ENCODE measurements at regions not wholly inside any gene's neighbourhood (a gene's known extent, or its start where the extent isn't known, plus 50 kb on each side); places are given as distances from the start of the nearest gene placed in this dataset.

GRCh38 chr13:74768521-74769085 is 634.4 kb upstream of the KLF12 start:
- no peak overlapping the region for H3K9ac ChIP-seq (ENCODE audit: low read depth in 2 of 2, low read length in 2 of 2)
- intact Hi-C loops (cut with DNase I), result no loop called here
- no peaks in the 10 kb centered on the region for H3K36me3 ChIP-seq
- no peak for DNase-seq
- no peak overlapping the region for H3K4me3 ChIP-seq
- H3K9me3 ChIP-seq, result no peaks in the 10 kb centered on the region
- no peaks in the 10 kb centered on the region for H3K4me1 ChIP-seq
- no peak overlapping the region for H3K27ac ChIP-seq
- TF ChIP-seq CTCF (IDR thresholded peaks at IDR 0.05), result no peak
- H3K27me3 ChIP-seq, result no peaks in the 10 kb centered on the region

GRCh38 chr13:74767050-74767449 is 632.8 kb upstream of the KLF12 start:
- H3K36me3 ChIP-seq, result no peaks in the 10 kb centered on the region
- intact Hi-C loops (cut with DNase I), result no loop called here
- DNase-seq, result no peak
- no peak overlapping the region for H3K27ac ChIP-seq
- H3K9ac ChIP-seq (ENCODE audit: low read depth in 2 of 2, low read length in 2 of 2), result no peak overlapping the region
- no peaks in the 10 kb centered on the region for H3K27me3 ChIP-seq
- H3K4me1 ChIP-seq, result no peaks in the 10 kb centered on the region
- H3K4me3 ChIP-seq, result no peak overlapping the region
- no peak for TF ChIP-seq CTCF (IDR thresholded peaks at IDR 0.05)
- no peaks in the 10 kb centered on the region for H3K9me3 ChIP-seq

GRCh38 chr13:74765955-74766354 is 631.8 kb upstream of the KLF12 start:
- Histone ChIP-seq H3K4me1 (no peaks in the 10 kb centered on the region), H3K9me3 (no peaks in the 10 kb centered on the region), H3K27ac (no peak overlapping the region), H3K9ac (ENCODE audit: low read depth in 2 of 2, low read length in 2 of 2) (no peak overlapping the region), H3K4me3 (no peak overlapping the region), H3K36me3 (no peaks in the 10 kb centered on the region), H3K27me3 (no peaks in the 10 kb centered on the region)
- no peak for DNase-seq
- intact Hi-C loops (cut with DNase I), result no loop called here
- no peak for TF ChIP-seq CTCF (IDR thresholded peaks at IDR 0.05)

GRCh38 chr13:74761801-74762757 is 627.9 kb upstream of the KLF12 start:
- no peak for TF ChIP-seq CTCF (IDR thresholded peaks at IDR 0.05)
- Histone ChIP-seq H3K4me3 (no peak overlapping the region), H3K27me3 (no peaks in the 10 kb centered on the region), H3K4me1 (no peaks in the 10 kb centered on the region), H3K36me3 (no peaks in the 10 kb centered on the region), H3K27ac (no peak overlapping the region), H3K9ac (ENCODE audit: low read depth in 2 of 2, low read length in 2 of 2) (no peak overlapping the region), H3K9me3 (no peaks in the 10 kb centered on the region)
- intact Hi-C loops (cut with DNase I), result no loop called here
- no peak for DNase-seq

- H3K27ac ChIP-seq, result no peak overlapping the region
- H3K27me3 ChIP-seq, result no peaks in the 10 kb centered on the region
- H3K9me3 ChIP-seq, result no peaks in the 10 kb centered on the region
- H3K4me3 ChIP-seq, result no peak overlapping the region
- no peak for TF ChIP-seq CTCF (IDR thresholded peaks at IDR 0.05)
- no peaks in the 10 kb centered on the region for H3K4me1 ChIP-seq
- intact Hi-C loops (cut with DNase I), result no loop called here
- DNase-seq, result no peak
- H3K36me3 ChIP-seq, result no peaks in the 10 kb centered on the region
- no peak overlapping the region for H3K9ac ChIP-seq (ENCODE audit: low read depth in 2 of 2, low read length in 2 of 2)
Measured at GRCh38 chr13:74758188-74758587, 624.0 kb upstream of the KLF12 start.

All from colonic mucosa (tissue), 4 donors.